Progenitor cell of endocrine pancreas (in vitro differentiated cells): ENCODE measurements at regions not wholly inside any gene's neighbourhood (a gene's known extent, or its start where the extent isn't known, plus 50 kb on each side); places are given as distances from the start of the nearest gene placed in this dataset.

ENCODE experiments used
- DNase-seq: peaks from one replicate; pipeline ENCODE4 v3.0.0; 2021; ENCODE audit warnings: low spot score; ENCODE audit not compliant: unreplicated experiment
- H3K27ac Mint-ChIP-seq: 2 replicates; pipeline ENCODE4 v1.8.0; 2021; ENCODE audit warnings: mild to moderate bottlenecking, moderate library complexity, mixed read lengths
- H3K27me3 Mint-ChIP-seq: 2 replicates; pipeline ENCODE4 v1.8.0; 2021; ENCODE audit warnings: mixed read lengths
- H3K36me3 Mint-ChIP-seq: 2 replicates; pipeline ENCODE4 v1.8.0; 2022; ENCODE audit warnings: mixed read lengths; ENCODE audit not compliant: insufficient read depth
- H3K4me1 Mint-ChIP-seq: 2 replicates; pipeline ENCODE4 v1.8.0; 2021; ENCODE audit warnings: low read depth, mixed read lengths
- H3K4me3 Mint-ChIP-seq: 2 replicates; pipeline ENCODE4 v1.8.0; 2021; ENCODE audit warnings: low read depth, mild to moderate bottlenecking, moderate library complexity, mixed read lengths
- H3K9me3 Mint-ChIP-seq: 2 replicates; pipeline ENCODE4 v1.8.0; 2021; ENCODE audit warnings: low read depth, mixed read lengths
- TF ChIP-seq, protein P1 (sequence below): fragments of 200-600 bp; sonication (generic); IDR thresholded peaks from one replicate; pipeline ENCODE4 v1.5.0; 2021; ENCODE audit warnings: antibody characterized with exemption, mild to moderate bottlenecking; ENCODE audit not compliant: unreplicated experiment

DNA sequence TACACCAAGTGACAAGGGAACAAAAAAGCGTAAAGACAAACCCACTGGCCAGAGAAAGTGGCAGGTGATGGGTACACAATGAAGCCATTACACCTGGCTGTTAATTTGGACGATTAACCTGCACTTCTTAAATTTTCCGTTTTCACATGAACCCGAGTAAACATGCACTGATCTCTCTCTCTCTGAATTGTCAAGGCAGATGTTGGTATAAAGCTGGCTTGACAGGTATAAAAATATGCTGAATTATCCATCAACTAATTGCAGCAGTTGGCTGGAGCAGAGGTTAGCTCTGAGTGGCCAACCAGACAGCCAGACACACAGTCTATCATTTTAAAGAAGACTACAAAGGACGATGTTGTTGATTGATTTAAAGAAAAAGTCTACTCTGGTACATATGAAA, 561.7 kb upstream of the ALCAM start:
- Mint-ChIP-seq H3K36me3 (no peaks in the 10 kb centered on the region), H3K9me3 (no peaks in the 10 kb centered on the region), H3K27ac (no peak overlapping the region), H3K27me3 (no peaks in the 10 kb centered on the region), H3K4me1 (peaks cover 14% of the 10 kb centered on the region), H3K4me3 (no peak overlapping the region)
- DNase-seq: no peak
- TF ChIP-seq, protein P1, sequence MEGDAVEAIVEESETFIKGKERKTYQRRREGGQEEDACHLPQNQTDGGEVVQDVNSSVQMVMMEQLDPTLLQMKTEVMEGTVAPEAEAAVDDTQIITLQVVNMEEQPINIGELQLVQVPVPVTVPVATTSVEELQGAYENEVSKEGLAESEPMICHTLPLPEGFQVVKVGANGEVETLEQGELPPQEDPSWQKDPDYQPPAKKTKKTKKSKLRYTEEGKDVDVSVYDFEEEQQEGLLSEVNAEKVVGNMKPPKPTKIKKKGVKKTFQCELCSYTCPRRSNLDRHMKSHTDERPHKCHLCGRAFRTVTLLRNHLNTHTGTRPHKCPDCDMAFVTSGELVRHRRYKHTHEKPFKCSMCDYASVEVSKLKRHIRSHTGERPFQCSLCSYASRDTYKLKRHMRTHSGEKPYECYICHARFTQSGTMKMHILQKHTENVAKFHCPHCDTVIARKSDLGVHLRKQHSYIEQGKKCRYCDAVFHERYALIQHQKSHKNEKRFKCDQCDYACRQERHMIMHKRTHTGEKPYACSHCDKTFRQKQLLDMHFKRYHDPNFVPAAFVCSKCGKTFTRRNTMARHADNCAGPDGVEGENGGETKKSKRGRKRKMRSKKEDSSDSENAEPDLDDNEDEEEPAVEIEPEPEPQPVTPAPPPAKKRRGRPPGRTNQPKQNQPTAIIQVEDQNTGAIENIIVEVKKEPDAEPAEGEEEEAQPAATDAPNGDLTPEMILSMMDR: no peak

DNA sequence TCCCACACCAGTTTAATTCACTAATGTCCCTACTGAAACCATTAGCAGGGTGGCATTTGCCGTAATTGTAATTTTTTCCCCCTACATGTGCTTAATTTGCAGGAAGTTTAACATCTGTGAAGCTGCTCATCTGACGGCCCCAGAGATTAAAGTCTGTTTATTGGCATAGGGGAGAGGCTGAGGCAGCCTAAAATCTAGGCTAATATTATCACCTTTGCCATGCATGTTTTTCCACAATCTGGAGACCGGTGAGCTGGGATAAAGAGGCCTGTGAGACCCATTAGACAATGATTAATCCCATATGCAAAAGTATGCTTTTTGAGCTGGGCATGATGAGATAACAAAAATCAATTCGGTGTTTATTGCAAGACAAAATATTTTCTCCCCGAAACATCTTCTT, 561.2 kb upstream of the ALCAM start:
- H3K27ac Mint-ChIP-seq: no peak overlapping the region

DNA sequence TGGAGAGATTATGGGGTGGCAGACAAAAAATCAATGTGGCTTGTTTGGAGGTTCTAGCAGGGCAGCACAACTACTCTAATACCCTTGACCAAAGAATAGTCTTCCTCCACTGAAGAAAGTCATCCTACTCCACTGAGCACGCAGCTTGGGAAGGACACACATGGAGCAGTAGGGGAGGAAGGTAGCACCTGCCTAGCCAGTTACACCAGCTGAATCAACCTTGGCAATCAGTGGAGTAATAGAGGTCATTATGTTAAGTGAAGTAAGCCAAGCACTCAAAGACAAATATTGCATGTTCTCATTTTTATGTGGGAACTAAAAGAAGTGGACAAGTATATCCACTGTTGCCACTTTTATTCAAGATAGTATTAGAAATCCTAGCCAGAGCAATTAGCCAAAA, 555.8 kb upstream of the ALCAM start:
- Mint-ChIP-seq H3K4me1 (no peaks in the 10 kb centered on the region), H3K4me3 (no peak overlapping the region), H3K9me3 (no peaks in the 10 kb centered on the region), H3K36me3 (no peaks in the 10 kb centered on the region), H3K27me3 (no peaks in the 10 kb centered on the region), H3K27ac (no peak overlapping the region)
- DNase-seq: no peak
- TF ChIP-seq, protein P1: no peak

More for the DNA sequence above, 561.2 kb upstream of the ALCAM start:
- H3K4me3 Mint-ChIP-seq: no peak overlapping the region
- TF ChIP-seq, protein P1: no peak
- peaks cover 14% of the 10 kb centered on the region for H3K4me1 Mint-ChIP-seq
- H3K27me3 Mint-ChIP-seq: no peaks in the 10 kb centered on the region
- H3K9me3 Mint-ChIP-seq: no peaks in the 10 kb centered on the region
- DNase-seq: no peak
- no peaks in the 10 kb centered on the region for H3K36me3 Mint-ChIP-seq

DNA sequence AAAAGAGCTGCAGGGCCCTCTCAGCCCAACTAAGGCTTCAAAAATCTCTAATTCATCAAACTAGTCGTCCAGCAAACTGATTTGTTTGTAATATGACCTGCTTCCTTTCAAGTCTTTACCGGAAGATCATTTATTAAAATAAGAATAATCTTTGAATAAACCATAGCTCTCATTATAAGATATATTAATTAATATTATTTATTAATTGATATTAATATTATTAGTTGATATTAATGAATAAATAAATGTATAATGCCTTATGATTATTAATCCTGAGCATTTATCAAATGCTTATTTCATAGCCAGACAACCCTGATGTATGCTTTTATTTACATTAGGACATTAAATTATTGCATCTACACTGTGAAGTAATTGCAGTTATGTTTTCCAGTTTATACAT, 550.7 kb upstream of the ALCAM start:
- DNase-seq: no peak
- no peaks in the 10 kb centered on the region for H3K36me3 Mint-ChIP-seq
- peaks cover 2% of the 10 kb centered on the region for H3K4me1 Mint-ChIP-seq
- H3K9me3 Mint-ChIP-seq: peaks cover under 1% of the 10 kb centered on the region
- H3K4me3 Mint-ChIP-seq: no peak overlapping the region
- H3K27ac Mint-ChIP-seq: no peak overlapping the region
- TF ChIP-seq, protein P1: no peak
- H3K27me3 Mint-ChIP-seq: no peaks in the 10 kb centered on the region

DNA sequence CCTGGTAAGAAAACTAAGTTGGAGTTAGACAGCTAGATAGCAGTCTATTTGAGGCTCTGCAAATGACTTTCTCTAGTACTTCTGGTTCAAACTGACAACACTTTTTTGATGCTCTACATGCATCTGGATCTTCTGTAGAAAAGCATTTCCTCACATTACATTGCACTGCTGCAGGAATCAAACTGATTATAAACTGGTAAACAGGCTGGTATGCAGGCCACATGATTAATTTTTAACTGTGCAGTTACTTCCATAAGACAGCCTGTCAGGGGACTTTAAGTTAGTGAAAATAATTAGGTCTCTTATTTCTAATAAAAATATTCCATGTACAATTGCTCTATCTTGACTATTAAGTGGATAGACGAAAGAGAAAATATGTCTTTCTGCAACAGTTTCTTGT, 550.0 kb upstream of the ALCAM start:
- no peak for DNase-seq
- Mint-ChIP-seq H3K27me3 (no peaks in the 10 kb centered on the region), H3K4me1 (peaks cover 2% of the 10 kb centered on the region), H3K27ac (no peak overlapping the region), H3K4me3 (no peak overlapping the region), H3K9me3 (peaks cover 5% of the 10 kb centered on the region), H3K36me3 (no peaks in the 10 kb centered on the region)
- TF ChIP-seq, protein P1: no peak
